DMS114 treated with DMSO at 0.1 percent for 48 hours (cell line): ENCODE measurements at regions not wholly inside any gene's neighbourhood (a gene's known extent, or its start where the extent isn't known, plus 50 kb on each side); places are given as distances from the start of the nearest gene placed in this dataset.

Experiments
- DNase-seq: peaks from one replicate; lab custom pipeline; 2025; ENCODE audit not compliant: unreplicated experiment; lab: John Stamatoyannopoulos, UW

DNA sequence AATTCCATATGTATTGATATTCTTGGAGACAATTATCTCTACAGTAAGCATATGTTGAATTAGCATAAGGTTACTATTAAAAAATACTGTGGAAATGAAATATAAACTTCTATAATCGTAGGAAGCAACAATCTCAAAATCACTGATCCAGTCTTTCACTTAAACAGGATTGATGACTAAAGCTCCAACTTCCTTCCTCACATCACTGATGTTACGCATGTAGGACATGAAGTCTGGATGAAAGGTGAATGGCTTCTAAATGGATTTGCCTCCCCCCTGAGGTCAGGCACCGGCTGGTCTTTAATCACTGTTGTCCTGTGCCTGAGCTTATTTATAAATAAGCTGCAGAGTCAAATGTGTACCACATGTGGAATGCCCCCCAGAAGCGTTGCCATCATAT lies 157.1 kb upstream of the NFIB start:
- DNase-seq: no peak

- no peak for DNase-seq
Measured at GRCh38 chr9:14467675-14468374, 153.9 kb upstream of the NFIB start.

DNA sequence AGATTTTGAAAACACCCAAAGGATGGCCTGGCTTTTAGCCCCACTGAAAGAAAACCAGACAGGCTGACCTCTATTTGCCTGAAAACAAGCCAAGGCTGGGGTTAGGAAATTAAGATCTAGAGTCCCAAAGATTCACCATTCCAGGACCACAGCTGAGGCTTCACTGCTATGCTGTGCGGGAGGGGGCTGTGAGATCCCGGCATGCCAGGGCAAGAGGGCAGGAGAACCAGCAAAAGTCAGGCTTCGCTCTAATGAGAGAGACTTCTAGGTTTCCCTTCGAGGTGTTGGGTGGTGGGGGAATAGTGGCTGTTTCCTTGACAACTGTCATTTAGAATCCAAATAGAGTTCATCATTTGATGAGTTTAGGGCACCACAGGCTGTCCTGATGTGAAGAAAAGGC lies 152.9 kb upstream of the NFIB start:
- no peak for DNase-seq

DNA sequence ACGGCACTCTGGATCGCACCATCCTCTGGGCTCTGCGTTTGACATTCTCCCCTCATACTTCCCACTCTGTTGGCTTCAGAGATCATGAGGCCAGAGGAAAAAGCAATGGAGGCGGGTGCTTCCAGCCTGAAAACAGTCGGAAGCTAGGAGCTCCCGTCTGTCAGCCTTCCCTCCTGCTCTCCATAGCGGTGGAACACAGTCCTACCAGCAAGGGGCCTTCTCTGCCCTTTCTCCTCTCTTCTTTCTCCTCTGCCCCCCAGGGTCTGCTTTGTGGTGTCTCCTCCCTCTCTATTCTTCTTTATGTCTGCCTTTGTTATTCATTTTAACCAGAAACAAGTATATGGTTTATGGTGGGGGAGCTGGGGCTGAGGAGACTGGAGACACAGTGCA lies 152.5 kb upstream of the NFIB start:
- no peak for DNase-seq

- no peak for DNase-seq
Measured at GRCh38 chr9:14462950-14463349, 149.0 kb upstream of the NFIB start.

GRCh38 chr9:14455243-14455642 lies 141.3 kb upstream of the NFIB start:
- no peak for DNase-seq

DNA sequence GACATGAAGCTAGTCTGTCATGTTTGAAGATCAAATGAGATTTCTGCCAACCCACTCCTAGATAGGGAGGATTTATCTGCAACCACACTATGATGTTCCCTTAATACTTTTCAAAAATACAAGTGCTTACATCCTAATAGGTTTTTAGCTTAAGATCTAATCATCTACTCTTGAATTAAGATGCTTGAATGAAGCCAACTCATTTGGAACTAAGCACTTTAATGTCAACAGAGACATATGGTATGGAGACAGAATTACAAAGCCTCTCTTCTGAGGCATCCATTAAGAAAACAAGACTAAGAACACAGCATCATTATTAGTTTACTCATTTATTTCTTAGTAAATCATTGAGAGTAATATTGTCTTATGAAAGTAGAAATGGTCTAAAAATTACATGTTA lies 139.3 kb upstream of the NFIB start:
- no peak for DNase-seq

DNA sequence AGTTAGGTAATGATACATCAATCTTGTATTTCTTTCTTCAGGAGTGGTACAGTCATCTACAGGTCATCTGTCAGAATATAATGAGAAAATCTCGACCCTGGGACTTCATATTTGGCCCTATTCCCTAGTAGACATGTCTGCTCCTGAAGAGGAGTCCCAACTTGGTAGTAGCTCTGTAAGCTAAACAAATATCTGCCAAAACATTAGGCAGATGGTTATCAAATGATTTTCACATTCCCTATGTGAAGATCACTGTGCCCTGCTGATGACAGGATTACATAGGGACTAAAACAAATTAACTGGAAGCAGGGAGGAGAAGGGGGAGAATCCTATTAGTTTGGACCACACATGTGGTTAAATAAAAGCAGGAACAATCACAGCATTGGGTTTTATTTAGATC lies 138.6 kb upstream of the NFIB start:
- DNase-seq: no peak

DNA sequence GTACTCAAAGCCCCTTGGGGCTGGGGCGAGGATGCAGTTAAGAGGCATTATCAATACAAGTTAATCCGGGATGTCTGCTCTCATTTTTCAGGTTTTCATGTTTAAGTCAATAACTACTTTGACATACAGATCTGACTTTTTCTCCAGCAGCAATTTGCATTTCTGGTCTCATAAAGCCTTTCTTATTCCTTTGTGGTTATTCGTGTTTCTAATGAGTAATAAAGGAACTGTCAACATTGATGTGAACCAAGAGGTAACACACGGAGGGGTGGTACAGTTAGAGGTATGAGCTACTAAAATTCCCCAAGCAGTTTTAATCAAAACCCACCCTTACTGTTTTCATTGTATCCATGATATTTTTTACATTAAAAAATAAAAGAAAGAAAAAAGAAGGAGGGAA lies 138.0 kb upstream of the NFIB start:
- no peak for DNase-seq

- DNase-seq: no peak
Measured at GRCh38 chr9:14447103-14447502, 133.2 kb upstream of the NFIB start.

- no peak for DNase-seq
Measured at GRCh38 chr9:14445946-14446345, 132.0 kb upstream of the NFIB start.

DNA sequence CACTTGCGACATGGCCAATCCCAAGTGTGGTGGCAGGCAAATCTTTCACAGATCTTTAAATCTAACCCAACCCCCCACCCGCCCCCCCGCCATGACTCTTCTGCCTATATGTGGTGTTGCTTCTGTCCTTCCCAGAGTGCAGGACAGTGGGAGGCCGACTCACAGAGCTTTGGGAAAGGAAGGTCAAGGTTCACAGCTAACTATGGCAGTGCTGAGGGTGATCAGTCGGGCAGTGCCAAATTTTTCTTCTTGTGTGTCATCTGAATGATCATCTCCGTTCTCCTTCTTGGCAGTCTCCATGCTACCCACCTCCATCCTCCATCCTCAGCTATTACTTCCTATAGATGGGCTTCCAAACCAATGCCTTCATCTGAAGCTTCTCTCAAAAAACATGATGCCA lies 129.0 kb upstream of the NFIB start:
- no peak for DNase-seq

DNA sequence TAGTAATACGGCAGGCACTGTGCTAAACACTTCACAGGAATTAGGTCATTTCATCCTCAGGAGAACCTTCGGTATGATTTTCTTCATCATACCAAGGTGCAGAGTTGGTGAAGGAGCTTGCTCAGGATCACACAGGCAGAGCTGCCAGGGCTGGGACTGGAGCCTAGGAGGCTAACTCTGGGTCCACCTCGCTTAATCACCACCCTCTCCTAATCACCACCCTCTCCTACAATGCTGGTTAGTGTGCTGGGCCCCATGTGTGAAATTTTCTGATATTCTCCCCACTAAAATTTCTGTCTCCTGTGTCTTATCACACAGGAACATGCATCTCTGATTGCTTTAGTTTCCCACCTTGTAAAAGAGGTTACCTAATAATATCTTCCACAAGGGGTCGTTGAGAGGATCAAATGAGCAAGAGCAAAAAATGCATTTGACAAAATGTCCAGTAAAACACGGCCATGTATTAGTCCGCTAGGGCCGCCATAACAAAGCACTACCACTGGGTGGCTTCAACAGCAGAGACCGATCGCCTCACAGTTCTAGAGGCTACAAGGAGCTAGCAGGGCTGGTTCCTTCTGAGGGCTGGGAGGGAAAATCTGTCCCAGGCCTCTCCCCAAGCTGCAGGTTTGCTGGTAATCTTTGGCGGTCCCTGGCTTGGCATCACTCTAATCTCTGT lies 128.2 kb upstream of the NFIB start:
- DNase-seq: no peak

DNA sequence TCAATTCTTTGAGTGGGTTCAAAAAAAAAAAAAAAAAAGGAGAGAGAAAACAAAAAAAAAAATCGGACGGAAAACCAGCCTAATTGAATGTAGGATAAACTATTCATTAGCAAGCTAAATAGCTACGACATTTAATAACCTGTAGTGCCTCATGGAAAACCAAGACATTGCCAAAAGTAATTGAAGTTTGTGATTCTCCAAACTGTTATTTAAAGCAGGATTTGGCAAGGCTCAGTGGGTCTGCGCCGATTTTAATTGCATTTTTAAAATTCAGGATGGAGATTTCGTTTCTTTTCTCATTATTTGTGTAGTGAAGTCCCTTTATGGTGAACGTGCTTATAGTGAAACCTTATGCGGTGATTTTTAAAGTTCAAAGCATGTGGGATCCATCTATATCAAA lies 127.2 kb upstream of the NFIB start:
- DNase-seq: no peak

- DNase-seq: no peak
Measured at GRCh38 chr9:14440062-14440461, 126.1 kb upstream of the NFIB start.

DNA sequence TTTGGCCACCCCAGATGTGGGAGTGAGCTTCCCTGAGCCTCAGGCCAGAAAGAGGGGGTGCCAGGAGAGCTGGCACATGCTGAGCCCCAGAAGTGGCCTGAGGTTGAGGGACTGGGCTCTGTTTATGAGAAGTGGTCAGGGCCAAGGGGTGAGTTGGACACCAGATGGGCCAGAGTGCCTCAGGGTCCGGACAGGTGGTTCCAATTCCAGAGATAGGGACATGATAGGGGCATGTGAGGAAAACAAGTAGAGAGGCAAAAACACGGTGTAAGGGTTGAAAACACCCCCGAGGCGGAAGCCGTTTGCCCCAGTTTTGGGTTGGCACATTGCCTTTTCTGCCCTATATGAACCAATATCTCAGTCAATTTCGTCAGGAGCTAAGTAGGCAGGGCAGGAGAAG lies 125.6 kb upstream of the NFIB start:
- no peak for DNase-seq

GRCh38 chr9:14438232-14439021 lies 124.5 kb upstream of the NFIB start:
- no peak for DNase-seq

GRCh38 chr9:14437354-14438231 lies 123.7 kb upstream of the NFIB start:
- DNase-seq: no peak

DNA sequence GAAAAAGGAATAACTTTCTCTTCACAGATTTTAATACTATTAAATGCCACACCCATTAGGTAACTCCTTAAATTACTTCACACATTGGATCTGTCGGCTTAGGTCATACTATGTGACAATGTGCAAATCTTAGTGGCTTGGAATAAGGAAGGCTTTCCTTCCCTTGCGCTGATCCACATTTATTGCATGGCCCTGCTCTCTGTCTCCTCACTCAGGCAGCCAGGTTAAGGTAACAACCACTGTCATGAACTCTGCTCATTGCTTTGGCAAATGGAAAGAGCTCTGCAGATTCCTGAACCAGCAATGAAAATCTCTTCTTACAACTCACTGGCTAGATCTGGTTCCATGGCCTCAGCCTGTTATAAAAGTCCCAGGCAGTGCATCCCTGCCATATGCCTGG lies 121.9 kb upstream of the NFIB start:
- no peak for DNase-seq

GRCh38 chr9:14434971-14435718 lies 121.2 kb upstream of the NFIB start:
- DNase-seq: no peak

- DNase-seq: no peak
Measured at GRCh38 chr9:14434158-14434504, 120.2 kb upstream of the NFIB start.
